SK-N-MC (cell line): ENCODE measurements at regions not wholly inside any gene's neighbourhood (a gene's known extent, or its start where the extent isn't known, plus 50 kb on each side); places are given as distances from the start of the nearest gene placed in this dataset.

Experiments used
- EZH2 ChIP-seq: fragments of 200-600 bp; sonication (generic); IDR thresholded peaks from one replicate; pipeline ENCODE4 v1.6.1; 2017; ENCODE audit warnings: antibody characterized with exemption
- FOXP2 ChIP-seq: optimal IDR thresholded peaks from 2 replicates; pipeline ENCODE3; 2011; ENCODE audit warnings: mild to moderate bottlenecking, moderate library complexity; ENCODE audit not compliant: insufficient read depth; ENCODE audit errors: extremely low read length, control extremely low read depth
- POLR2AphosphoS5 ChIP-seq: IDR thresholded peaks from 2 replicates; pipeline ENCODE4 v1.6.1; 2012; ENCODE audit warnings: mild to moderate bottlenecking, low read depth, low read length, borderline replicate concordance

DNA sequence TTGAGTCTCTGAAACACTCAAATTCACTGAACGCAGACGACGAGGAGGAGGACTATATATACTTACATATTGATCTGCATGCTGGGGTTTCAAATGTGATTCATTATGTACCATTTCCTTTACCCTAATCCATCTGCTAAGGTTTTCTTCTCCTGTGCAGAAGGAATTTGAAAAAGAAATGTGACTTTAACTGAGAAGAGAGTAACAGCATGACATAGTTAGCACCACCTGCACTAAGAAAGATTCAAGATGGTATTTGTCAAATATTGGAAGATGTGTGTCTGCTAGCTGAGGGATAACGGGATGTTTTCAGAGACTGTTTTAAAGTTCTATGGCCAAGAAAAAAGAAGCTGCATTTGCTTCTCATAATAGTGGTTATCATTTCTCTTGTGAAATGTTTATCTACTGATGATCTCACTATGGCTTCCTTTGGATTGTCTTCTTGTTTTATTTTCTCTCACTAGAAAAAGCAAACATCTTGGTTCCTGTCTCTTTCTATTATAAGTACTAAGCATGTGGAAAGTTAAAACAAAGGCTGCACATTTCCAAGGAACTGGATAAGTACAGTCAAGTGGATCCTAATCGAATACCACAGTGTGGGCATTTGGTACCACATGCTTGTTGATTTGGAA is 89.8 kb upstream of the TLE4 start:
- no peak for TF ChIP-seq POLR2AphosphoS5
- no peak for TF ChIP-seq EZH2
- TF ChIP-seq FOXP2: no peak
